Neuronal stem cell (in vitro differentiated cells): ENCODE measurements at regions not wholly inside any gene's neighbourhood (a gene's known extent, or its start where the extent isn't known, plus 50 kb on each side); places are given as distances from the start of the nearest gene placed in this dataset.

Source experiments
- DNase-seq: peaks from one replicate; pipeline ENCODE4 v3.0.0-alpha.2; 2013; ENCODE audit warnings: low spot score
- H2AFZ ChIP-seq: one replicate; pipeline ENCODE4 v1.6.1; 2013; ENCODE audit warnings: mild to moderate bottlenecking, low read length, inconsistent platforms
- H2AK5ac ChIP-seq: 2 replicates; pipeline ENCODE4 v1.6.1; 2013; ENCODE audit warnings: low read depth, mild to moderate bottlenecking, inconsistent platforms, low read length, moderate library complexity, mixed read lengths
- H2BK120ac ChIP-seq: 2 replicates; pipeline ENCODE4 v1.6.1; 2013; ENCODE audit warnings: low read depth, mild to moderate bottlenecking, inconsistent platforms, low read length, moderate library complexity, mixed read lengths
- H2BK12ac ChIP-seq: one replicate; pipeline ENCODE4 v1.6.1; 2013; ENCODE audit warnings: low read length, inconsistent platforms
- H2BK15ac ChIP-seq: 2 replicates; pipeline ENCODE4 v1.6.1; 2013; ENCODE audit warnings: mild to moderate bottlenecking, low read length, inconsistent platforms, mixed read lengths
- H2BK5ac ChIP-seq: one replicate; pipeline ENCODE4 v1.6.1; 2013; ENCODE audit warnings: inconsistent platforms, mild to moderate bottlenecking, low read length, moderate library complexity
- H3K14ac ChIP-seq: one replicate; pipeline ENCODE4 v1.6.1; 2013; ENCODE audit warnings: low read length, inconsistent platforms
- H3K18ac ChIP-seq: 2 replicates; pipeline ENCODE4 v1.6.1; 2013; ENCODE audit warnings: low read length, inconsistent platforms
- H3K23ac ChIP-seq: 2 replicates; pipeline ENCODE4 v1.6.1; 2013; ENCODE audit warnings: low read depth, mild to moderate bottlenecking, mixed read lengths, low read length, inconsistent platforms; ENCODE audit not compliant: poor library complexity
- H3K27ac ChIP-seq: replicated peaks from 3 replicates; pipeline ENCODE4 v1.5.1; 2013; ENCODE audit warnings: low read length, inconsistent platforms
- H3K27me3 ChIP-seq, 3 experiments: 2 replicates each; pipeline ENCODE4 v1.6.1; 2013; ENCODE audit warnings: low read length in 3 of 3, mild to moderate bottlenecking in 2 of 3, inconsistent platforms in 1 of 3, low read depth in 1 of 3, mixed read lengths in 1 of 3, moderate library complexity in 1 of 3; ENCODE audit not compliant: control insufficient read depth in 3 of 3, insufficient read depth in 3 of 3
- H3K36me3 ChIP-seq, 2 donors: replicated peaks in 1 of 2; 2 replicates each; pipeline ENCODE4 v1.6.1; 2013; ENCODE audit warnings: low read length in 2 of 2; ENCODE audit not compliant: control insufficient read depth in 2 of 2, insufficient read depth in 2 of 2
- H3K4ac ChIP-seq: 2 replicates; pipeline ENCODE4 v1.6.1; 2013; ENCODE audit warnings: inconsistent platforms, mild to moderate bottlenecking, low read length, moderate library complexity
- H3K4me1 ChIP-seq, 2 donors: 1 replicate in 1 of 2; 2 replicates in 1 of 2; pipeline ENCODE4 v1.6.1; 2013; ENCODE audit warnings: low read length in 2 of 2, low read depth in 1 of 2; ENCODE audit not compliant: control insufficient read depth in 2 of 2, insufficient read depth in 1 of 2
- H3K4me2 ChIP-seq: one replicate; pipeline ENCODE4 v1.6.1; 2013; ENCODE audit warnings: mild to moderate bottlenecking, low read length, inconsistent platforms; ENCODE audit not compliant: insufficient read depth, poor library complexity, severe bottlenecking
- H3K4me3 ChIP-seq, 2 donors: 2 replicates each; pipeline ENCODE4 v1.5.1; 2013; ENCODE audit warnings: low read length in 2 of 2, mild to moderate bottlenecking in 2 of 2, inconsistent platforms in 1 of 2, moderate library complexity in 1 of 2
- H3K79me1 ChIP-seq: one replicate; pipeline ENCODE4 v1.6.1; 2013; ENCODE audit warnings: low read depth, mild to moderate bottlenecking, inconsistent platforms, low read length, moderate library complexity
- H3K9ac ChIP-seq: one replicate; pipeline ENCODE4 v1.6.1; 2013; ENCODE audit warnings: mild to moderate bottlenecking, low read depth, low read length, inconsistent platforms; ENCODE audit not compliant: poor library complexity
- H3K9me3 ChIP-seq, 2 donors: replicated peaks in 1 of 2; 2 replicates each; pipeline versions ENCODE3 to v1.6.1; 2013; ENCODE audit warnings: low read length in 2 of 2, mild to moderate bottlenecking in 2 of 2, inconsistent platforms in 1 of 2, low read depth in 1 of 2, mixed read lengths in 1 of 2, moderate library complexity in 1 of 2; ENCODE audit not compliant: control insufficient read depth in 2 of 2, insufficient read depth in 1 of 2
- H4K8ac ChIP-seq: one replicate; pipeline ENCODE4 v1.6.1; 2013; ENCODE audit warnings: low read depth, mild to moderate bottlenecking, inconsistent platforms, low read length, moderate library complexity
- H4K91ac ChIP-seq: one replicate; pipeline ENCODE4 v1.6.1; 2013; ENCODE audit warnings: low read length, low read depth, mild to moderate bottlenecking, inconsistent platforms; ENCODE audit not compliant: poor library complexity
- WGBS, 2 donors: extraction: QIAGEN DNeasy Blood & Tissue Kit; methylation state at CpG; one replicate each; pipeline ENCODE4 v1.1.7; 2013; ENCODE audit warnings: missing lambda C conversion rate in 2 of 2, mixed read lengths in 1 of 2; ENCODE audit not compliant: insufficient read length in 2 of 2, insufficient replicate concordance in 1 of 2; ENCODE audit errors: extremely low coverage in 2 of 2; 5-methylcytosine and 5-hydroxymethylcytosine counted together

- no peak overlapping the region for H3K27ac ChIP-seq
- H4K91ac ChIP-seq, result no peak overlapping the region
- no peak overlapping the region for H3K18ac ChIP-seq
- no peaks in the 10 kb centered on the region for H3K4me1 ChIP-seq
- H3K23ac ChIP-seq, result no peak overlapping the region
- H2BK5ac ChIP-seq, result no peak overlapping the region
- H3K27me3 ChIP-seq, result no peaks in the 10 kb centered on the region
- H4K8ac ChIP-seq, result no peak overlapping the region
- DNase-seq, result no peak
- H2BK15ac ChIP-seq, result no peak overlapping the region
- no peak overlapping the region for H3K4ac ChIP-seq
- no peak overlapping the region for H3K4me3 ChIP-seq
- H3K9me3 ChIP-seq, result peaks cover 0 to 2% of the 10 kb centered on the region in 2 donors
- H2AFZ ChIP-seq, result no peak overlapping the region
- H2BK12ac ChIP-seq, result no peak overlapping the region
- H3K36me3 ChIP-seq, result no peaks in the 10 kb centered on the region
- H3K9ac ChIP-seq, result no peak overlapping the region
- no peak overlapping the region for H3K14ac ChIP-seq
- WGBS, 2 donors, result no CpG with 5 or more reads among the region's 2 CpGs
- no peak overlapping the region for H3K4me2 ChIP-seq
- H2BK120ac ChIP-seq, result no peak overlapping the region
- no peaks in the 10 kb centered on the region for H3K79me1 ChIP-seq
- no peak overlapping the region for H2AK5ac ChIP-seq
Observed at GRCh38 chr20:12219798-12220197, 302.1 kb downstream of the BTBD3 start.

- Histone ChIP-seq H2AK5ac (no peak overlapping the region), H2BK15ac (no peak overlapping the region)
Observed at GRCh38 chr20:12223057-12223456, 305.4 kb downstream of the BTBD3 start.

GRCh38 chr20:12225898-12226297 lies 308.2 kb downstream of the BTBD3 start:
- H2AK5ac ChIP-seq, result no peak overlapping the region
- DNase-seq, result no peak
- no peaks in the 10 kb centered on the region for H3K79me1 ChIP-seq
- H3K23ac ChIP-seq, result no peak overlapping the region
- no peak overlapping the region for H3K4ac ChIP-seq
- no peaks in the 10 kb centered on the region for H3K9me3 ChIP-seq
- no peak overlapping the region for H3K27ac ChIP-seq
- no peak overlapping the region for H3K4me3 ChIP-seq
- WGBS, 2 donors, result no CpG with 5 or more reads among the region's 1 CpG
- no peak overlapping the region for H4K91ac ChIP-seq
- no peaks in the 10 kb centered on the region for H3K27me3 ChIP-seq
- no peak overlapping the region for H3K9ac ChIP-seq
- H2BK120ac ChIP-seq, result no peak overlapping the region
- no peak overlapping the region for H2BK5ac ChIP-seq
- no peak overlapping the region for H3K14ac ChIP-seq
- no peak overlapping the region for H2BK15ac ChIP-seq
- H3K36me3 ChIP-seq, result no peaks in the 10 kb centered on the region
- no peak overlapping the region for H4K8ac ChIP-seq
- no peak overlapping the region for H2AFZ ChIP-seq
- H3K4me2 ChIP-seq, result no peak overlapping the region
- no peaks in the 10 kb centered on the region for H3K4me1 ChIP-seq
- H3K18ac ChIP-seq, result no peak overlapping the region
- H2BK12ac ChIP-seq, result no peak overlapping the region

More at GRCh38 chr20:12223057-12223456, 305.4 kb downstream of the BTBD3 start:
- H2AFZ ChIP-seq, result no peak overlapping the region
- H3K4ac ChIP-seq, result no peak overlapping the region
- no peak overlapping the region for H4K91ac ChIP-seq
- H3K27me3 ChIP-seq, result no peaks in the 10 kb centered on the region
- no peak overlapping the region for H4K8ac ChIP-seq
- H3K4me2 ChIP-seq, result no peak overlapping the region
- no peak overlapping the region for H2BK12ac ChIP-seq
- DNase-seq, result no peak
- H3K27ac ChIP-seq, result no peak overlapping the region
- no peak overlapping the region for H2BK120ac ChIP-seq
- H3K79me1 ChIP-seq, result no peaks in the 10 kb centered on the region
- no peak overlapping the region for H3K18ac ChIP-seq
- no peak overlapping the region for H3K9ac ChIP-seq
- H2BK5ac ChIP-seq, result no peak overlapping the region
- no peak overlapping the region for H3K23ac ChIP-seq
- no peak overlapping the region for H3K14ac ChIP-seq
- no peak overlapping the region for H3K4me3 ChIP-seq
- no peaks in the 10 kb centered on the region for H3K9me3 ChIP-seq
- no peaks in the 10 kb centered on the region for H3K36me3 ChIP-seq
- WGBS, 2 donors, result no CpG with 5 or more reads among the region's 2 CpGs
- H3K4me1 ChIP-seq, result no peaks in the 10 kb centered on the region

- no peaks in the 10 kb centered on the region for H3K36me3 ChIP-seq
- DNase-seq, result no peak
- H2BK12ac ChIP-seq, result no peak overlapping the region
- H2AFZ ChIP-seq, result no peak overlapping the region
- H3K18ac ChIP-seq, result no peak overlapping the region
- no peak overlapping the region for H3K27ac ChIP-seq
- no peak overlapping the region for H4K8ac ChIP-seq
- H3K23ac ChIP-seq, result no peak overlapping the region
- H3K4me2 ChIP-seq, result no peak overlapping the region
- no peak overlapping the region for H3K14ac ChIP-seq
- H3K4ac ChIP-seq, result no peak overlapping the region
- no peak overlapping the region for H3K9ac ChIP-seq
- H3K27me3 ChIP-seq, result no peaks in the 10 kb centered on the region
- H3K4me3 ChIP-seq, result no peak overlapping the region
- H3K79me1 ChIP-seq, result no peaks in the 10 kb centered on the region
- no peak overlapping the region for H4K91ac ChIP-seq
- no peak overlapping the region for H2BK5ac ChIP-seq
- no peak overlapping the region for H2BK120ac ChIP-seq
- H3K4me1 ChIP-seq, result no peaks in the 10 kb centered on the region
- no peaks in the 10 kb centered on the region for H3K9me3 ChIP-seq
- no peak overlapping the region for H2AK5ac ChIP-seq
- H2BK15ac ChIP-seq, result no peak overlapping the region
Observed at GRCh38 chr20:12229891-12230290, 312.2 kb downstream of the BTBD3 start.
